ENCODE measurements at regions not wholly inside any gene's neighbourhood (a gene's known extent, or its start where the extent isn't known, plus 50 kb on each side); places are given as distances from the start of the nearest gene placed in this dataset.

DNA sequence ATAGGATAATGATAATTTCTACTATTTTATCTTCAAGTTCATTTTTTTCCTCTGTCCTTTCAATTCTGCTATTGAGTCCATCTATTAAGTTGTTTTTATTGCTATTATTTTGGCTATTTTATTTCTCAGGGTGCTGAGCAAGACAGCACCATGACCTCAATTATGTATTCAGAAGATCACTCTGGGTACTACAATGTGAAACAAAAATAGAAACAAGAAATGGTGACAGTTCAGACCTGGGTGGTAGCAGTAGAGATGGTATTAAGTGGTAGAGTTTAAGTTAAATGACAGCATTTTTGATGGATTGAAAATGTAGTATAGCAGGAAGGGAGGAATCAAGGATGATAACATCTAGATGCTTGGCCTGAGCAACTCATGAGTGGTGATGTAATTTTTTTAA, 655.3 kb upstream of the PLXNA2 start:
- Histone ChIP-seq H3K4me3 (no peak overlapping the region), H3K27ac (no peak overlapping the region)
- TF ChIP-seq, protein P1, sequence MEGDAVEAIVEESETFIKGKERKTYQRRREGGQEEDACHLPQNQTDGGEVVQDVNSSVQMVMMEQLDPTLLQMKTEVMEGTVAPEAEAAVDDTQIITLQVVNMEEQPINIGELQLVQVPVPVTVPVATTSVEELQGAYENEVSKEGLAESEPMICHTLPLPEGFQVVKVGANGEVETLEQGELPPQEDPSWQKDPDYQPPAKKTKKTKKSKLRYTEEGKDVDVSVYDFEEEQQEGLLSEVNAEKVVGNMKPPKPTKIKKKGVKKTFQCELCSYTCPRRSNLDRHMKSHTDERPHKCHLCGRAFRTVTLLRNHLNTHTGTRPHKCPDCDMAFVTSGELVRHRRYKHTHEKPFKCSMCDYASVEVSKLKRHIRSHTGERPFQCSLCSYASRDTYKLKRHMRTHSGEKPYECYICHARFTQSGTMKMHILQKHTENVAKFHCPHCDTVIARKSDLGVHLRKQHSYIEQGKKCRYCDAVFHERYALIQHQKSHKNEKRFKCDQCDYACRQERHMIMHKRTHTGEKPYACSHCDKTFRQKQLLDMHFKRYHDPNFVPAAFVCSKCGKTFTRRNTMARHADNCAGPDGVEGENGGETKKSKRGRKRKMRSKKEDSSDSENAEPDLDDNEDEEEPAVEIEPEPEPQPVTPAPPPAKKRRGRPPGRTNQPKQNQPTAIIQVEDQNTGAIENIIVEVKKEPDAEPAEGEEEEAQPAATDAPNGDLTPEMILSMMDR (IDR thresholded peaks at IDR 0.05), result no peak
- DNase-seq (ENCODE audit: low spot score), result no peak

DNA sequence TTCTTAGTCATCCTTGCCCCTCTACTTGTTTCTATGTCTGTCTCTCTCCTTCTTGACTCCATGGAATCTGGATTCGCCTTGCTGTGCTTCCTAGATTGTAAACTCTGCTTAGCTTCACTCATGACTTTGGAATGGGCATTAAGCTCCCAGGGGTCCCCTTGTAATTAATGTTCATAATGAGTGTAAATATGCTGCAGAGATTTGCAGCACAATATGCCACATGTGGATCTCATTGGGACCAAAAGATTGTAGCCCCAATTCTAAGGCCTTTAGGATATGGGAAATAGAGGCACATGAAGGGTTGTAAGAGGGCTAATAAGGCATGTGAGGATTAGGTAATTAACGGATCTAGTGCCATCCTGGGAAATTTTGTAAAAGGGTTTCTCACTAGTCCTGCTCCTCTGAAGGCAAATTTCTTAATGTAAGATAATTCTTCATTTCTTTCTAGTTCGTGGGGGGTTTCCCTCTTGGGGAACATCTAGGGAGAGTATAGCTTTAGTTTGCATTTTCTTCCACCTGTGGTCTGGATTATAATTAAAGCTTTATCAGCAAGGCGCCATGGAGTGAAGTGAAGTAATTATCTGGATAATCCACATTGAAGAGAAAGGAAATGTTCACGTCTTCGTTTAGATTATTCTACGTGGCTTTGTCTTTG, 659.2 kb upstream of the PLXNA2 start:
- DNase-seq (ENCODE audit: low spot score), result no peak
- Histone ChIP-seq H3K4me3 (no peak overlapping the region), H3K27ac (no peak overlapping the region)
- TF ChIP-seq, protein P1 (IDR thresholded peaks at IDR 0.05), result no peak

DNA sequence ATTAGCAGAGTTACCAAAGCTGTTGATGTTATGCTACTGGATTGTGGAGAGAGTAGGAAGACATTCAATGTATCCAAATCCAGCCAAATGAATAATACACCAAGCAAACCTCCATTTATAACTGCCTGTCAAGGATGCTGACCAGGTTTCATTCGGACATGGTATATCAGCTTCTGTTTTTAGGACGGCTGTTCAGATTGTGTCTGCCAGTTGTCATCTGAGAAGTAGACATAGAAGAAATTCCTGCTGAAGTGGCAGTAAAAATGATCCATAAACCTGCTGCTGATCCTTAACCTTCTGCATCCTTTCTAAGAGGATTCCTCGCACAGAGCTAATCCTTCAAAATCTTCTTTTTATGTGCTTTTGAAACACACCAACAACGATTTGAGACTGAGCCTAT, 663.6 kb upstream of the PLXNA2 start:
- TF ChIP-seq, protein P1 (IDR thresholded peaks at IDR 0.05), result no peak
- H3K27ac ChIP-seq, result no peak overlapping the region
- no peak overlapping the region for H3K4me3 ChIP-seq
- no peak for DNase-seq (ENCODE audit: low spot score)

DNA sequence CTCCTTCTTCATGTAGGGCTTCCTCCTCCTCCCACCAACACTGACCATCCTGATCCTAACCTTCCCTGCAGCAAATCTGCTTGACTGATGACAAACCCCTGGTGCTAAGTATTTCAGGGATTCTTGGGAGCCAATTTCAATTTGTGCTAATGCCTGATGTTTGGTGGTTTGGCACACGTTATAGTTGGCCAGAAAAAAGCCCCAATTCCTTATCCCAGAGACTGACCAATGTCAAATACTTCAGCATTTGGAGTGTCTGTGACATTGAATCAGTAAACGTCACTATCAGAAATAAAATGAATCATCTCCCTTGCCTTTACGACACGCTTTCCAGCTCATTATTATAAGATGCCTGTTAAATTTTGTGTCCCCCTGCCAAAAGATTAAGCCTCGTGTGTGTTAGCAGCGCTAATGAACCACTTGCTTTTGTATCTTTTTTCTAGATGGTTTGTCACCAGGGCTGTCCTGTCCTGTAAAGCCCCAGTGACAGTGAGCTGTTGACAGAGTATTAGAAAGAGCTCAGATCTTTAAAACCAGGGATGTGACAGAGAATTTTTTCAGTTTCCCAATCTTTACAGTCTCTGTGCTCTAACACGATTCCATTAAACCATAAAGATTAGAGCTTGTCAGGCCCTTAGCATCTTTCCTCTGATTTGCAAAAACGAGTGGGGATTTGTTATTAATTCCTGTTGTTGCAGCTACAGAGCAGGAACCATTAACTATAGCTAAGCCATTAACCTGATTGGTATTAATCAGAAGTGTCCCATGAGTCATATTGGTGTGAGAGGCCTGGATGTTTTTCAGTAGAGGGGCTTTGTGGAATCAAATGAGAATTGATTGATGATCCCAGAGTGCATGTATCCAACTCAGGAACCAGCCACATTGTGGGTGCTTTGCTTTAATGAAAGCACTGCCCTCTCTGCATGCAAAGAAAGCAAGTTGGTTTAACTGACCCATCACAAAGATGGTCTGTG, 665.1 kb upstream of the PLXNA2 start:
- H3K4me3 ChIP-seq, result no peak overlapping the region
- no peak overlapping the region for H3K27ac ChIP-seq
- DNase-seq (ENCODE audit: low spot score), result no peak
- TF ChIP-seq, protein P1 (IDR thresholded peaks at IDR 0.05), result no peak

DNA sequence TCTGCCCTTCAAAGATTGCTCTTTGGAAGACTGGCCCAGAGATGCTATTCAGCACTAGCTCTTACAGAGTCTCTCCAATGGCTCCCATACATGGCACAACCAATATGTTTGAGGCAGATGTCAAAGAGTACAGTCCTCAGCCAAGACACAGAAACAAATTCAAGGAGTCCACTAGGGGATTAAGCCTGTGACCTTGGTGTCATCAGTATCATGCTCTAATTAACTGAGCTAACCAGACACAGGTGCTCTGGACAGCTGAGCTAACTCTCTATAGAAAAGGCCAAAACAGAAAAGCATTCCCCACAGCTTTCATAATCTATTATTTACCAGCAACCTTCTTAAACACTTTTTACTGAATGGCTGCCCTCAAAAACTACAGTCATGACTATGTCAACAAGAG, 666.0 kb upstream of the PLXNA2 start:
- DNase-seq (ENCODE audit: low spot score), result no peak
- Histone ChIP-seq H3K4me3 (no peak overlapping the region), H3K27ac (no peak overlapping the region)
- TF ChIP-seq, protein P1 (IDR thresholded peaks at IDR 0.05), result no peak

DNA sequence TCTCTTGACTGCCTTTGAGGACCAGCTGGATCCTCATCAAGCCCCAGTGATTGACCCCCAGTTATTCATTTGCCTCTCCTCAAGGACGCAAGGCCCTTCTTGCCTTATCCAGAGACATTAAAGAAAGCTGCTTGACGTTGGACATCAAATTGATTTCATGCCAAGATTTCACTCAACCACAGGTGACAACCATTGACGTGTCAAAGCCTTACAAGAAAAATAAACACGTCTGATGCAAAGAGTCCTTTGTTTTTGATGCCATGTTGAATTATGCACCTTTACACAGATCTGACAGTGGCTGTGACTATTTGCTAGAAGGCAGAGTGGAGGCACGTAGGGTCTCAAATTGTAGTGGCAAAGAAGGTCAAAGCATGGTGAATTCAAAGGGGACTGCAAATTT, 666.2 kb upstream of the CAMK1G start:
- Histone ChIP-seq H3K27ac (no peak overlapping the region), H3K4me3 (no peak overlapping the region)
- DNase-seq (ENCODE audit: low spot score), result no peak
- TF ChIP-seq, protein P1 (IDR thresholded peaks at IDR 0.05), result no peak
